CD4-positive, CD25-positive, alpha-beta regulatory T cell (primary cell): ENCODE measurements at regions not wholly inside any gene's neighbourhood (a gene's known extent, or its start where the extent isn't known, plus 50 kb on each side); places are given as distances from the start of the nearest gene placed in this dataset.

Experiments
- ATAC-seq, 2 donors: fragments of 150-1000 bp; cut with Tn5 transposase; one replicate each; pipeline ENCODE4 v1.10.0; 2021; ENCODE audit warnings: low read depth in 2 of 2, moderate number of reproducible peaks in 2 of 2, moderate library complexity in 1 of 2
- DNase-seq, 3 donors: peaks; one replicate each; pipeline versions ENCODE4 v3.0.0 to v3.0.0-alpha.2; 2012 to 2022; ENCODE audit warnings: mixed read lengths in 1 of 3
- H3K27ac ChIP-seq: one replicate; pipeline ENCODE4 v1.7.0; 2013; ENCODE audit warnings: mild to moderate bottlenecking, low read length; ENCODE audit not compliant: insufficient read depth, poor library complexity, severe bottlenecking
- H3K27me3 ChIP-seq: one replicate; pipeline ENCODE4 v1.7.0; 2013; ENCODE audit warnings: low read length; ENCODE audit not compliant: control insufficient read depth, insufficient read depth
- H3K36me3 ChIP-seq: one replicate; pipeline ENCODE4 v1.7.0; 2013; ENCODE audit warnings: mild to moderate bottlenecking, low read length, moderate library complexity; ENCODE audit not compliant: control insufficient read depth, insufficient read depth
- H3K4me1 ChIP-seq: 2 replicates; pipeline ENCODE4 v1.7.0; 2013; ENCODE audit warnings: mild to moderate bottlenecking, low read length; ENCODE audit not compliant: insufficient read depth, control insufficient read depth, poor library complexity, severe bottlenecking
- H3K4me3 ChIP-seq: one replicate; pipeline ENCODE4 v1.7.0; 2013; ENCODE audit warnings: low read depth, mild to moderate bottlenecking, low read length, moderate library complexity
- H3K9me3 ChIP-seq, 2 experiments: 1 replicate in 1 of 2; 2 replicates in 1 of 2; pipeline ENCODE4 v1.7.0; 2013; ENCODE audit warnings: low read length in 2 of 2, mild to moderate bottlenecking in 1 of 2, moderate library complexity in 1 of 2; ENCODE audit not compliant: control insufficient read depth in 2 of 2
- H3K27ac Mint-ChIP-seq, 3 donors: one replicate each; pipeline ENCODE4 v1.8.0; 2020 to 2022; ENCODE audit warnings: mild to moderate bottlenecking in 3 of 3, mixed read lengths in 3 of 3, moderate library complexity in 2 of 3
- H3K27me3 Mint-ChIP-seq: one replicate; pipeline ENCODE4 v1.8.0; 2022; ENCODE audit warnings: mild to moderate bottlenecking, mixed read lengths
- H3K36me3 Mint-ChIP-seq: one replicate; pipeline ENCODE4 v1.8.0; 2020; ENCODE audit warnings: mixed read lengths
- H3K4me1 Mint-ChIP-seq, 4 donors: one replicate each; pipeline ENCODE4 v1.8.0; 2020 to 2022; ENCODE audit warnings: mixed read lengths in 4 of 4, mild to moderate bottlenecking in 1 of 4
- H3K4me3 Mint-ChIP-seq, 4 donors: one replicate each; pipeline ENCODE4 v1.8.0; 2020 to 2022; ENCODE audit warnings: mild to moderate bottlenecking in 4 of 4, mixed read lengths in 4 of 4, moderate library complexity in 3 of 4
- H3K9me3 Mint-ChIP-seq, 7 donors: one replicate each; pipeline ENCODE4 v1.8.0; 2020 to 2022; ENCODE audit warnings: mixed read lengths in 7 of 7, mild to moderate bottlenecking in 3 of 7, moderate library complexity in 2 of 7

DNA sequence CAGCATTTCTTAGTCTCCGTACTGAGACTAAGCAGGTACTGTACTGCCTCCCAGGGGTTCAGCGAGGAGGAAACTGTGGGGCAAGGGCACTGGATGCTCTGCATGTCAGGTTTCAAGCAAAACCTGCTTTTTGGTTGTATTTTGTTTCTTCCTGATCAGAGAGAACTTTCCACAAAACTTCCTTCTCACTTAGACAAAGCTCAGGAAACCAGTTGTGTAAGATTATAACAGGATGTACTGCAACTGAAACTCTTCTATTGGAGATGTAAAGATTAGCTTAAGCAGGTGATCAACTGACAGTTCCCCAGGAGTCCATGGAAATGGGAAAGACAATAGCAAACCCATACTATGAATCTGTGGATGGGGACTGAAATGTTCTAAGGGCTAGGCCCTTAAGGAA is 67.3 kb downstream of the PLCE1 start:
- H3K27me3 ChIP-seq = no peaks in the 10 kb centered on the region
- no peak for DNase-seq
- no peaks in the 10 kb centered on the region for H3K4me1 Mint-ChIP-seq

DNA sequence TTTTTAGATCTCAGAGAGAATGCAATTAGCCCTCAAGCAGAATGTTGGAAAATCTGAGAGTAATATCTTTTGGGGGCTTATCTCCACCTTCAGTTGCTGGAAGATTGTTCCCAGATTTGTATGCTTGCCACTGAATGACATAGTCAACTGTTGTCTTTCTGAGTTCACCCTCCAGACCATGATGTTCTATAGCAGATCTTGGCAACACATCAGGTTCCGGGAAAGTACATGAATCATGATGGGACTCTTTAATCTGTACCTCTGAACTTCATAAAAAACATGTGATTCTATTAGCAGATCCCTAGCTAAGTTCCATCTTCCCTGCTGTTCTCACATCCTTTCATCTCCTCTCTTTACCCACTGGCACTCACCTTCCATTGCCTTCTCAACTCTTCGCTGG is 68.9 kb downstream of the PLCE1 start:
- no peaks in the 10 kb centered on the region for H3K36me3 Mint-ChIP-seq
- no peak overlapping the region for H3K4me3 ChIP-seq
- H3K27me3 ChIP-seq = no peaks in the 10 kb centered on the region
- H3K4me1 ChIP-seq = no peaks in the 10 kb centered on the region
- peaks cover 4% of the 10 kb centered on the region for H3K27me3 Mint-ChIP-seq
- H3K27ac Mint-ChIP-seq = no peak overlapping the region
- DNase-seq (no peak), ATAC-seq (no peak)
- H3K27ac ChIP-seq = no peak overlapping the region
- peaks cover 0 to 7% (median 0%) of the 10 kb centered on the region in 7 donors for H3K9me3 Mint-ChIP-seq
- no peaks in the 10 kb centered on the region for H3K4me1 Mint-ChIP-seq
- H3K4me3 Mint-ChIP-seq = no peak overlapping the region
- no peaks in the 10 kb centered on the region for H3K36me3 ChIP-seq
- H3K9me3 ChIP-seq = no peaks in the 10 kb centered on the region

More for the DNA sequence above, 67.3 kb downstream of the PLCE1 start:
- H3K36me3 ChIP-seq = no peaks in the 10 kb centered on the region
- H3K4me3 ChIP-seq = no peak overlapping the region
- Mint-ChIP-seq H3K27me3 (peaks cover 4% of the 10 kb centered on the region), H3K4me3 (no peak overlapping the region), H3K27ac (no peak overlapping the region), H3K36me3 (no peaks in the 10 kb centered on the region), H3K9me3 (peaks cover 0 to 6% (median 0%) of the 10 kb centered on the region in 7 donors)
- no peaks in the 10 kb centered on the region for H3K4me1 ChIP-seq
- H3K9me3 ChIP-seq = no peaks in the 10 kb centered on the region
- H3K27ac ChIP-seq = no peak overlapping the region
- ATAC-seq = no peak

DNA sequence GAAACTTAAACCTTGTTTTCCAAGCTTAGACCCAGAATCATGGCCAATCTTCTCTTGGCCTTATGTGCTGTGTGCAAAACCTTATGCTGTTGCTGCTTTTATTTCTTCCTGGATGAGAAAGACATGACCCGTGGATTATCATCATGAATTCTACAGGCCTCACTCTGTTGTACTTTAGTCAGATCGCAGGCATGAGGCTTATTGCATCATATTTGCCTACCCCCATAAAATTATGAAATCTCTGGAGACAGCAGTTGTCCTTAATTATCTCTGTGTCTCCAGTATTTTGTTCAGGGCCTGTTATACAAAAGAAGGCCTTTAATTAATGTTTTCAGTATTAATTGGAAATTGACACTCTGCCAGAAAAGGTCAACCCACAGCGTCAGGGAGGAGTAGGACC is 71.6 kb downstream of the PLCE1 start:
- Mint-ChIP-seq H3K36me3 (no peaks in the 10 kb centered on the region), H3K27me3 (no peaks in the 10 kb centered on the region), H3K27ac (no peak overlapping the region), H3K9me3 (peaks cover 0 to 4% (median 0%) of the 10 kb centered on the region in 7 donors), H3K4me1 (no peaks in the 10 kb centered on the region), H3K4me3 (no peak overlapping the region)
- Histone ChIP-seq H3K36me3 (no peaks in the 10 kb centered on the region), H3K9me3 (no peaks in the 10 kb centered on the region), H3K27me3 (no peaks in the 10 kb centered on the region), H3K4me3 (no peak overlapping the region), H3K4me1 (no peaks in the 10 kb centered on the region), H3K27ac (no peak overlapping the region)
- no peak for ATAC-seq
- DNase-seq = no peak

DNA sequence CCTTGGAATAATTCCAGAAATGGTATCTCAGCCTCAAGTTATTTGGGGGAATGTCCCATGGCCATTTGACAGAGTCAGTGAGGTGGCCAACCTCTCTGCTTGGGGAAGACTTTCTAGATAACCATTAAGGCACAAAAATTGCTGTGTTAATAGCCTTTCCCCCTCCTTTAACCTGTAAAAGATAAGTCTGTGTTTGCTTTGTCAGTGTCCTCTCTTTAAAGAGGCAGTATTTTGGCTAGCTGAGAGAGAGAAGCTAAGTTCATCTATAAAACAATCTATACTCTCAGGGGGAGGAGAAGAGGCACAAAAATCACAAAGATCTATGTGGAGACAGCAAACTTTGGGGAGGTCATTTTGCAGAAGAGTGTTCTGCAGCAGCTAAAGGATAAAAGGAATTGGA is 72.1 kb downstream of the PLCE1 start:
- DNase-seq (no peak), ATAC-seq (no peak)
- Mint-ChIP-seq H3K4me3 (no peak overlapping the region), H3K27me3 (no peaks in the 10 kb centered on the region), H3K4me1 (no peaks in the 10 kb centered on the region), H3K36me3 (no peaks in the 10 kb centered on the region), H3K9me3 (peaks cover 0 to 4% (median 0%) of the 10 kb centered on the region in 7 donors), H3K27ac (no peak overlapping the region)
- Histone ChIP-seq H3K36me3 (no peaks in the 10 kb centered on the region), H3K9me3 (no peaks in the 10 kb centered on the region), H3K4me3 (no peak overlapping the region), H3K27me3 (no peaks in the 10 kb centered on the region), H3K27ac (no peak overlapping the region), H3K4me1 (no peaks in the 10 kb centered on the region)

DNA sequence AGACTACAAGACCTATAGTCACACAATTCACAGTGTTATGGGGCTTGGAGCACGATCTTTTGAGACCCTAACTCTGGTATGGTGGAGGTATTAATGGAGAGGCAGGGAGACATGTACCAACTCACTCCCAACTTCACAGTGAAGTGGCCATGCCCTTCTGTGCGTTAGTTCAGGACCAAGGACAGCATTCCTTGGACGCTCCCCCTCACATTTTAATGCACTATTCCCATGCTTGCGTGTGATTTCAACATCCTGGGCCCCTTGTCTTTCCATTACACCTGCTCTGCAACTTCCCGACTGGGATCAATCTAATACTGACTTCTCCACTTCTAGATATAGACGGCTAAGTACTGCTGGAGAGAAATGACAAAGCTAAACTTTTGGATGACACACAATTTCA is 72.7 kb downstream of the PLCE1 start:
- Mint-ChIP-seq H3K27me3 (no peaks in the 10 kb centered on the region), H3K4me1 (no peaks in the 10 kb centered on the region), H3K36me3 (no peaks in the 10 kb centered on the region), H3K4me3 (no peak overlapping the region), H3K9me3 (peaks cover 0 to 4% (median 0%) of the 10 kb centered on the region in 7 donors), H3K27ac (no peak overlapping the region)
- H3K27me3 ChIP-seq = no peaks in the 10 kb centered on the region
- H3K9me3 ChIP-seq = no peaks in the 10 kb centered on the region
- H3K4me3 ChIP-seq = no peak overlapping the region
- no peaks in the 10 kb centered on the region for H3K4me1 ChIP-seq
- H3K27ac ChIP-seq = no peak overlapping the region
- no peaks in the 10 kb centered on the region for H3K36me3 ChIP-seq
- ATAC-seq = no peak
- no peak for DNase-seq

DNA sequence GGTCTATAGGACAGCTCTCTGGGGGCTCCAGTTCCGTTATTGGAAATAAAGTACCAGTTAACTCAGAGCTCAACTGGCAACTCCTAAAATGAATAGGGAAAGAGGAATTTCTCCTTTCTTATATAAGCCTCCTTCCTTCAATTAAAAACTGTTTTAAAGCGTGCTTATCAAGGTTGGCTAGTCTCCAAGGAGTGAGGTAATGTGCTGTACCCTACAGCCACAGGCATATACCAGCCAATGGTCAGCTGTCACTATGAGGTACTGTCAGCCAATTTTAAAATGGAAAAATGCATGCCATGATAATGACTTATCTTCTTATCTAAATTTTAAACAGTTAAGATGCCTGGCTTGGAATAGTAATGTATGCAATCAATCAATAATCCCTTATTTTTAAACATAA is 76.2 kb downstream of the PLCE1 start:
- no peaks in the 10 kb centered on the region for H3K36me3 Mint-ChIP-seq
- Histone ChIP-seq H3K36me3 (no peaks in the 10 kb centered on the region), H3K27ac (no peak overlapping the region), H3K27me3 (no peaks in the 10 kb centered on the region), H3K9me3 (no peaks in the 10 kb centered on the region), H3K4me3 (no peak overlapping the region), H3K4me1 (no peaks in the 10 kb centered on the region)
- no peaks in the 10 kb centered on the region for H3K27me3 Mint-ChIP-seq
- no peaks in the 10 kb centered on the region for H3K4me1 Mint-ChIP-seq
- no peak overlapping the region for H3K27ac Mint-ChIP-seq
- peaks cover 0 to 5% (median 0%) of the 10 kb centered on the region in 7 donors for H3K9me3 Mint-ChIP-seq
- no peak for DNase-seq
- ATAC-seq = no peak
- H3K4me3 Mint-ChIP-seq = no peak overlapping the region

DNA sequence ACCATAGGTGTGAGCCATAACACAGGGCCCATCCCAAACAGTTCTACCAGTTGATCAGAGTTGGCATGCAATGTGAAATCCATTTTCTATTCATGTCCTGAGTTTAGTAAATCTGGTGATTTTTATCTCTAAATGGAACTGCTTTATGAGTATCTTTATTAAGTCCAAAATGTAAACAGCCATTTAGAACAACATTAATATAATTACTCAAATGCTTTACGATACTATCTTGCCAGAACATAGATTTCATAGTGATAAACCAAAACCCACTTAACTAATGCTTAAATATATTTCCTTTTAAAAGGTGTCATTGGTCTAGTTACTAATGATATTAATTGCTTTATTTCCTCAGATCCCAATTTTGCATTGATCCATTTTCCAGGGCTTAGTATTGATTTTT is 80.7 kb downstream of the PLCE1 start:
- DNase-seq = no peak
- Histone ChIP-seq H3K36me3 (no peaks in the 10 kb centered on the region), H3K9me3 (no peaks in the 10 kb centered on the region), H3K4me3 (no peak overlapping the region), H3K27ac (no peak overlapping the region), H3K27me3 (no peaks in the 10 kb centered on the region), H3K4me1 (no peaks in the 10 kb centered on the region)
- ATAC-seq = no peak
- Mint-ChIP-seq H3K27ac (no peak overlapping the region), H3K9me3 (peaks cover 0 to 4% (median 0%) of the 10 kb centered on the region in 7 donors), H3K4me1 (no peaks in the 10 kb centered on the region), H3K36me3 (no peaks in the 10 kb centered on the region), H3K27me3 (no peaks in the 10 kb centered on the region), H3K4me3 (no peak overlapping the region)

DNA sequence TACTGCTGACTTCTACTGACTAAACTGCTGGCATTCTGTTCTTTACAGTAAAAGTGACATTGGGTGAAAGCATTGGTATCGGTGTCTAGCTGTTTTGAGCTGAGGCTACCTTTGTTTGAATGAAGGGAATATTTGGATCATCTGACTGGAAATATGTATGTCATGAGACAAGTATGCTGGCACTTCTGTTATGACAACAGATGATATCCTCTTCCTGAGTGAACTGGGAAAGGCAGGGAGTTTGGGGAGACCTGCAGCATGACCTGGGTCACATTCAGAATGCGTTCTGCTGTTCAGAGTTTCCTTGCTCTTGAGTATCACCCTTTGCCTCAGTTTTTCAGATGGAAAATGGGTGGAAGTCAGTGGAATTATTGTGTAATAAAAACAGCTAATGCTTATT is 81.8 kb downstream of the PLCE1 start:
- H3K4me3 ChIP-seq = no peak overlapping the region
- no peaks in the 10 kb centered on the region for H3K4me1 ChIP-seq
- DNase-seq = no peak
- H3K27me3 ChIP-seq = no peaks in the 10 kb centered on the region
- Mint-ChIP-seq H3K9me3 (peaks cover 0 to 6% (median 0%) of the 10 kb centered on the region in 7 donors), H3K4me3 (no peak overlapping the region), H3K4me1 (no peaks in the 10 kb centered on the region), H3K36me3 (no peaks in the 10 kb centered on the region), H3K27me3 (no peaks in the 10 kb centered on the region), H3K27ac (no peak overlapping the region)
- H3K27ac ChIP-seq = no peak overlapping the region
- no peak for ATAC-seq
- no peaks in the 10 kb centered on the region for H3K9me3 ChIP-seq
- no peaks in the 10 kb centered on the region for H3K36me3 ChIP-seq
